DMS 273 (cell line): ENCODE measurements at regions not wholly inside any gene's neighbourhood (a gene's known extent, or its start where the extent isn't known, plus 50 kb on each side); places are given as distances from the start of the nearest gene placed in this dataset.
"Not testable (repeated sequence)": the region's sequence is repeated elsewhere in the genome, so short reads cannot be mapped to it uniquely, and the experiment has no call there.

ENCODE experiments used
- DNase-seq: peaks from one replicate; lab custom pipeline; 2025; ENCODE audit not compliant: unreplicated experiment; lab: John Stamatoyannopoulos, UW

DNA sequence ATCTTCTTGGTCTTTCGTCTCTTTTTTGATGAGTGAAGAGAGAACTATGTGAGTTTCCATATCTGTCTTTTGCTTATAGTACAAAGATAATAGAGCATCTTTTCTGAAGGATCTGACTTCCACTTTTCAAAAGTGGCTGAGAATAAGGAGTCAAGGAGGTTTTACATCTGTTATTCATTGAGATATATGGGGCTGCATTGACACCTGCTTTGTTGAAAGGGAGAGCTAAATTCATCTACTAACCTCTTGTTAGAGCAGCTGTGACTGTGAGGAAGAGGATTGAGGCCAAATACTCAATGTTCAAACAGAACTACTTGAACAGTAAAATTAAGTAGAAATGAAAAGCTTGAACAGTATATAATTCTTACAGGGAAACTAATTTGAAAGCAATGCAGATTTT is 130.2 kb upstream of the ATP2B1 start:
- DNase-seq: no peak

DNA sequence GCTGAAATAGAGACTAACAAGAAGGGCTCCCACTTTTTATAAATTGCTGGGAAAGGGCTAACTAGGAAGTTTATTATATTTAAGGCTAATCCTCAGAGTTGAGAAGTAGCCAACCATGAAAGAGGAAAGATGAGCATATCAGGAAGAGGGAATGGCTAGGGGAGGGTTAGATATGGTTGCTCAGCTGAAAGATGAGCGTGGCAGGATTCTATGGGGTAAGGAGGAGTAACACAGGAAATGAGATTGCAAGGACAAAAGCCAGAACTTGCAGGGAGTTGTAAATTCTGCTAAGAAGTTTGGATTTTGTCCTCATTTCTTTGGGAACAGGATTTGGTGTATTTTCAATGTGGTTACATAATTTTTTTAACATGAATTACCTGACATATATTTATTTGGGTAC is 127.4 kb upstream of the ATP2B1 start:
- DNase-seq: no peak

- no peak for DNase-seq
Observed at GRCh38 chr12:89834676-89835075, 126.0 kb upstream of the ATP2B1 start.

DNA sequence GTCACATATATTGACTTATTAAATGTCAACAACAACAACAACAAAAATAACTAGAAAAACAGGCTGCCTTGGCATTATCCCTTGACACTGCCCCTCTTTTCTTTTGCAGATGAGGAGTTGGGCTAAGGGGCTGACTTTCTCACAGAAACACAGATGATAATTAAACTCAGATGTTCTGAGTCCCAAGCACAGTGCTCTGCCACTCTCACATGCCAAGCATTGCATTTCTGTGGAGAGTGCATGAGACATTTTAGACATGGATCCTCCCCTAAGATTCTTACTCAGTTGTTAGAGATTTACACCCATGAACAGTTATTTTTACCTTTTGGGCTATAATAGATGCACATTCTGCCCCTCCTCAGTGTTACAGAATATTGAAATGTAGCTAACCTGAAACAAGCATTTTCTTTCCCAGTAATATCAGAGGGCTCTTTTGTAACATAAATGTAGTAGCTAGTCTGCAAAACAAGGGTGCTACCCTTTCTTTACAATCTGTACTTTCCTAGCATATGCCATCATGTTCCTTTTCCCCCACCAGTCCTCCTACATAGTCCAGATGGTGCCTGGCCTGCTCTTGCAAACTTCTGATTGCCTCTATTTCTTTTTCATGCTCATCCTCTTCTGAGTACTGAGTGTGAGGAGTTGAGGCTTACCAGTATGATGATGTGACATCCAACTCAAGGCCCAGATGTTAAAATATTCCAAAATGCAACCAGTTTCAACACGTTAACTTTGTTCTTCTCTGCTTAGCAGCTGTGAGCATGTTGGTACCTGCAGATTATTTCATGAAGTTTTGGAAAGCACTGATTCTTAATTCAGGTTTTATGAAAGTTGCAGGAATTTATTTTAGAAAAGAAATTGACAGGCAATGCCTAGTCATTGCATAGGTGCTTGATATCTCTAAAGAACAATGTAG is 125.0 kb upstream of the ATP2B1 start:
- peak; percentile 21 for DNase-seq

DNA sequence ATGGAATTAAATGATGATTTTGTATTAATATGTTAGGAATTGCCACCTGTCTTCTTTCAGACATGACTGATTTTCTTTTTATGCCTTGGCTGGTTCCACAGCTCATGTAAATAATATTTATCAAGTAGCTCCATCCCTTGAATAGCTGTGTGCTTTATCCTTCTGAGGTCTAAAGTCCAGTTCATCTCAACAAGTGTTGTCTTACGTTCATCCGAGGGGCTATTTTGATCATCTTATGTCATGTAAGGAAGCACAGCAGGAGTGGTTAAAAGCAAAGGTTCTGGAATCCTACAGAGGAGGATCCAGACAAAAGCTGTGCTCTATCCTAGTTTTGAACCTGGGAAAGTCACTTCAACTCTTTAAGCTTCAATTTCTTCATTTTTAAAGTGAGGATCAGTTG is 123.7 kb upstream of the ATP2B1 start:
- DNase-seq: no peak

- DNase-seq: no peak
Observed at GRCh38 chr12:89831310-89832095, 122.9 kb upstream of the ATP2B1 start.

DNA sequence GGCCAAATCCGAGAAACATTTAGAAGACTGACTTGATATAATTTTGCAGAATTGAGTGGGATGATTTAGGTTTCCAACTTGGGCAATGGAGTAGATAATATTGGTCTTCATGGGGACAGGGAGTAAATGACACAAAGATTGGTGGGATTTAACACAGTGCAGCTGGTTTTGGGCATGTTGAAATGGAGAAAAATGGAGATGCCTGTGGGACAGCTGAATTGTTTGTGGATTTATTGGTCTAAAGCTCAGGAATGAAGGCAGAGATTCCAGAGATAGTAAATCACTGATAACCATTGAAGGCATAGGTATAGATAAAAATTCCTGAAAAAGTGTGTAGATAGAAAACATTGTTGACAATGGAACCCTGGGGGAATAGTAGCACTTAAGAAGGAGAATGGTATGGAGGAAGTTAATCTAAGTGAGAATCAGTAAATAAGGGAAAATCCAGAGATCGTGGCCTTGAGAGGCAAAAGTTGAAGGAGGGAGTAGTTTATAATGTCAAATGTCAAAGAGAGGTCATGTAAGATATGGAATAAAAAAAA is 120.9 kb upstream of the ATP2B1 start:
- no peak for DNase-seq

DNA sequence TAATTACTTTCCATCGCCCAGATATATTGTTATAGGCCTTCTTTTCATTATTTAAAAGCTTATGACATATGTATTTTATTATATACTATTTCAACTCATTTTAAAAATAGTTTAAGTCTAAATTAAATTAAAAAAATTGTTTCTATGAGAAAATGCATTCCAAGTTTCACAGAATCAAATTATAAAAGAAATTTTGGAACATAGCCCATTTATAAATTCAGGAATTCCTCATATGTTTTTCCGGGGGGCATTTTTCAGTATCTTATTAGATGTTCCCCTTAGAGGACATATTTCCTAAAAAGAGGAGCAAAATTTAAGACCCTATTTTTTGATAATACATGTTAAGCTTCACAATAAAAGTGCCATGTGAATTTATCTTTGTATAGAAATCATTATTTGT is 119.9 kb upstream of the ATP2B1 start:
- no peak for DNase-seq

DNA sequence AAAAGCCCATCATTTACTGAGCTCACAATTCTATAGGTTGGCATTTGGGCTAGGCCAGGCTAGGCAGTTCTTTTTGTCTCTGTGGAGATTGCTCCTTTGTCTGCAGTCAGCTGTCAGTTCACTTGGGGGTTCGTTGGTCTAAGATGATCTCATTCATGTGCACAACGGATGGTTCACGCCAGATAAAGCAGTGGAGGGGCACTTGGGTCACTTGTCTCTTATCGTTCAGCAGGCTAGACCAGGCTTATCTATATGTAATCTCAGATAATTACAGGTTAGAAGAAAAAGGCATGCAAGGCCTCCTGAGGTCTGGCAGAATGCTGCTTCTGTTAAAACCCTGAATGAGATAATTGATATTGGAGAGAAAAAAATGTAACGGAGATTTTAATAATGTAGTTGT is 119.0 kb upstream of the ATP2B1 start:
- DNase-seq: no peak

GRCh38 chr12:89826468-89826867 is 117.8 kb upstream of the ATP2B1 start:
- DNase-seq: no peak

DNA sequence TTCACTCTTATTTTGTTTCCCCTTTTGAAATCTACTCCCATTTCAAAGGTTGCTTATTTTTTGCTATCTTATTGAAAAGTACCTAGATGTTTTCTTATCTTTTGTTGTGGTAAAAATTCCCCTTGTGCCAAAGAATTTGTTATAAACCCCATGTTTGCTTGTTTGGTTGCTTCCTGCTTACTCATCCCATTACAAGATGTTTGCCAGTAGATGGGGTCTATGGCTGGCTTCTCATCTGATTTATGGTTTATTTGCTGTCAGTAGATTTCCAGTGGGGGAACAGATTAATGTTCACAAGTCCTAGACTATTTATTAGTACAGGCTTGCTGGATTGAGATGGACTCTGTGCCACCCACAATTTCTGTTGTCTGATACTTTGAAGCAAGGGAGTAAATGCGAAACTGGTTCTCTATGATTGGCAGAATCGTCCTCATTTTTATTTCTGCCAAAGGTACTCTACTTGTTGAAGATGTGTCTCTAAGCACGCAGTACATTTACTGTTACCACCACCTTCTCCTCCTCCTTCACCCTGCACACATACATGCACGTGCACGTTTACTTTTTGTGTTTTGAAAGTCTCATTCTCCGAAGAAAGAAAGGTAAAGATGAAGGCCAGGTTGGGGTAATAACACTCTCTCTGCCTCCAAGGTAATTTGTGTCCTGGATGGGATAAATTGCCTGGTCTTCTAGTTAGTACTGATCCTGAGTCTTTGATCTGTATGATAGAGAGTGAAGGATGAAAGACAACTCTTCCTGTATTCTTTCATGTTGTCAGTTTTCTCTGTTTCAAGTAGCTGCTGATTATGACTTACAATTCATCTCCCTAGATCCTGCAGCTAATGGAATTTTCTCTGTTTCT is 117.2 kb upstream of the ATP2B1 start:
- DNase-seq: no peak

DNA sequence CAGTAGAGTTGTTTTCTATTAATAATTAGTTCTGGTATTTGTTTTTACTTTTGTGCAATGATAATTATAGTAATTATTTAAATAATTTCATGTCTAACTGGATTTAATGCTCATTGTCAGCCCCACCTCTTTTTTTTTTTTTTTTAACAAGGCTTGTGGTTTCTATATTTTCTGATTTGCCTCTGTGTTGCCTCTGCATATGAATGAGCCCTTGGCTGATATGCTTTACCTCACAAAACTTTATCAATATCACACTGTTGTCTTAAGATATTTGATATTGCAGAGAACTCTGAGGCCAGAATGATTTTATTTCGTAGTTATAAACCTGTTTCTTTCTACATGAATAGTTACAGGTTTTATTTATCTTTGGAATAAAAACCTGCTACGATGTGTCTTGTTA is 116.2 kb upstream of the ATP2B1 start:
- DNase-seq: no peak

- not testable (repeated sequence) for DNase-seq
Observed at GRCh38 chr12:89822992-89823391, 114.4 kb upstream of the ATP2B1 start.

GRCh38 chr12:89821896-89822295 is 113.3 kb upstream of the ATP2B1 start:
- no peak for DNase-seq

GRCh38 chr12:89817501-89818226 is 109.0 kb upstream of the ATP2B1 start:
- no peak for DNase-seq

- DNase-seq: no peak
Observed at GRCh38 chr12:89815225-89815624, 106.6 kb upstream of the ATP2B1 start.

DNA sequence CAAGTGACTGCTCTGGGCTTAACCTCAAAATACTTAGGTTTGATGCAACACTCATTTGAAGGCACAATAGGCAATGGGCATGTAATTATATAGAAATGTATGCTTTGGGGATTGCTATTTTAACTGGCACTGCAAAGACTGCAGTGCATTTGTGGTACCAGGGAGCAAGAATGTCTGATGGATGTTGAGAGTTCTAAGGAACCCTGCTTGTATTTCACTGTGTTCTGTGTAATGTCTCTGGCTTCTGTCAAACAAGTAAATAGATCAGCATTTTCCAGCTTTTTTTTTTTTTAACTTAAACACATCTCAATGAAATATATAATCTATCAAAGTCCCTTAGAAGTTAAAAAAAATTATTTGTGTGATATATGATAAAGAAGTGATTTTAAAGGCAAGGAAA is 94.8 kb upstream of the ATP2B1 start:
- DNase-seq: no peak

GRCh38 chr12:89801284-89801683 is 92.6 kb upstream of the ATP2B1 start:
- DNase-seq: no peak

DNA sequence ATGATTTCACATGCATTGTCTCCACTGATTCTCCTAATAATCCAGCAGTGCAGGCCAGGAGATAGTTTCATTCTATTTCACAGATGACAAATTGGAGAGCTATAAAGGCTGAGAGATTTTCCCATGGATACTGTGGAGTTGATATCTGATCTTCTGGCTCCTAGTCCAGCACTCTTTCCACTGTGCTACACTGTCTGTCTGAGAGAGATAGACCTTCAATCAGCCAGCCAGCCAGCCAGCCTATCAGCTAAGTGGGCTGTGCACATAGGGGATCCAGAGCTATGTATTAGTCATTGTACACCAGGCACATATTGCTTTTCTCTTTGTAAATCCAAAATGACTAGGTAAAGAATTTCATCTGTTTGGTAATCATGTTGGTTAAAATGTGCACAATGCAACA is 91.8 kb upstream of the ATP2B1 start:
- no peak for DNase-seq

- DNase-seq: no peak
Observed at GRCh38 chr12:89799316-89799715, 90.7 kb upstream of the ATP2B1 start.
